OCI-LY7 (cell line): ENCODE measurements at regions not wholly inside any gene's neighbourhood (a gene's known extent, or its start where the extent isn't known, plus 50 kb on each side); places are given as distances from the start of the nearest gene placed in this dataset.

Source experiments
- BruUV-seq: library from RNA; stranded (reverse); fragments of 400-500 nt; replicated peaks from 2 replicates; lab custom pipeline; 2021; lab: Mats Ljungman, UMichigan
- CTCF ChIA-PET: fragments of 300-600 bp; sonication (Branson Sonifier 250); formaldehyde crosslinking; loops from one replicate; lab custom pipeline; 2022; ENCODE audit warnings: antibody characterized with exemption; ENCODE audit not compliant: unreplicated experiment; lab: Charles Lee
- POLR2A ChIA-PET: fragments of 300-600 bp; sonication (Branson Sonifier 250); formaldehyde crosslinking; loops from one replicate; lab custom pipeline; 2022; ENCODE audit warnings: antibody characterized with exemption; lab: Charles Lee
- DNase-seq: peaks from one replicate; pipeline ENCODE4 v3.0.0-alpha.2; 2015; ENCODE audit warnings: low spot score
- H2AFZ ChIP-seq: fragments of 200-600 bp; sonication (generic), shearing (Covaris generic); 2 replicates; pipeline ENCODE4 v1.6.1; 2014; ENCODE audit warnings: mild to moderate bottlenecking, antibody characterized with exemption, low read length, moderate library complexity
- H3K27ac ChIP-seq: fragments of 200-600 bp; sonication (generic); 2 replicates; pipeline ENCODE4 v1.5.1; 2014; ENCODE audit warnings: mixed run types, low read depth, mild to moderate bottlenecking, moderate library complexity, low read length, inconsistent platforms; ENCODE audit not compliant: poor library complexity, severe bottlenecking
- H3K36me3 ChIP-seq: fragments of 200-600 bp; sonication (generic); 2 replicates; pipeline ENCODE4 v1.6.1; 2014; ENCODE audit warnings: mild to moderate bottlenecking, antibody characterized with exemption, low read length, moderate library complexity, mixed read lengths; ENCODE audit not compliant: insufficient read depth
- H3K4me1 ChIP-seq: fragments of 200-600 bp; sonication (generic); 2 replicates; pipeline ENCODE4 v1.5.1; 2014; ENCODE audit warnings: mild to moderate bottlenecking, low read length; ENCODE audit not compliant: insufficient read depth, poor library complexity, severe bottlenecking
- H3K4me2 ChIP-seq: fragments of 200-600 bp; sonication (generic); 2 replicates; pipeline ENCODE4 v1.6.1; 2014; ENCODE audit warnings: mild to moderate bottlenecking, low read length
- H3K4me3 ChIP-seq: fragments of 200-600 bp; sonication (generic); 2 replicates; pipeline ENCODE4 v1.5.1; 2014; ENCODE audit warnings: mild to moderate bottlenecking, low read depth, low read length; ENCODE audit not compliant: poor library complexity, severe bottlenecking
- H3K79me2 ChIP-seq: fragments of 200-600 bp; sonication (generic); 2 replicates; pipeline ENCODE4 v1.6.1; 2016; ENCODE audit warnings: low read depth, mild to moderate bottlenecking, low read length, moderate library complexity, mixed read lengths; ENCODE audit not compliant: insufficient read depth
- H3K9me2 ChIP-seq: fragments of 200-600 bp; sonication (generic); 2 replicates; pipeline ENCODE4 v1.6.1; 2016; ENCODE audit warnings: mild to moderate bottlenecking, low read length, mixed read lengths; ENCODE audit not compliant: insufficient read depth
- H3K9me3 ChIP-seq: fragments of 200-600 bp; sonication (generic); 2 replicates; pipeline ENCODE4 v1.6.1; 2014; ENCODE audit warnings: mild to moderate bottlenecking, mixed run types, low read length, mixed read lengths
- H4K20me1 ChIP-seq: fragments of 200-600 bp; sonication (generic); 2 replicates; pipeline ENCODE4 v1.6.1; 2014; ENCODE audit warnings: mild to moderate bottlenecking, antibody characterized with exemption, low read length, moderate library complexity, mixed read lengths; ENCODE audit not compliant: insufficient read depth
- CTCF ChIP-seq: fragments of 200-600 bp; sonication (generic); conservative IDR thresholded peaks from 2 replicates; pipeline ENCODE4 v1.5.1; 2014; ENCODE audit warnings: mild to moderate bottlenecking, antibody characterized with exemption, low read length, moderate library complexity, mixed read lengths
- EZH2phosphoT487 ChIP-seq: fragments of 200-600 bp; sonication (generic); IDR thresholded peaks from 2 replicates; pipeline ENCODE4 v1.6.1; 2018; ENCODE audit warnings: low read depth, borderline replicate concordance, mild to moderate bottlenecking, mixed run types, antibody characterized with exemption, low read length, moderate library complexity, mixed read lengths
- intact Hi-C: fragments of 100-400 bp; cut with micrococcal nuclease; formaldehyde crosslinking; loops from one replicate; pipeline ENCODE4 v1.10.0; 2022; ENCODE audit not compliant: unreplicated experiment

GRCh38 chr1:229129301-229130027 is 141.4 kb upstream of the RAB4A start:
- peak overlapping the region; percentile 38 for H3K4me2 ChIP-seq
- no TSS peak for BruUV-seq
- DNase-seq: peak; percentile 43
- no peaks in the 10 kb centered on the region for H3K9me2 ChIP-seq
- ChIA-PET POLR2A (interaction anchor here (0.7 to 1.3 kb wide), 2 partner anchors 9 to 10 kb away, joined by 3 to 4 read pairs; no protein-coding TSS in a partner anchor), CTCF (no interaction called here)
- peaks cover 35% of the 10 kb centered on the region for H3K4me1 ChIP-seq
- TF ChIP-seq CTCF (no peak), EZH2phosphoT487 (no peak)
- H3K79me2 ChIP-seq: no peaks in the 10 kb centered on the region
- intact Hi-C loops: no loop called here
- no peak overlapping the region for H3K27ac ChIP-seq
- H3K9me3 ChIP-seq: no peaks in the 10 kb centered on the region
- peak overlapping the region; percentile 74 for H2AFZ ChIP-seq
- H4K20me1 ChIP-seq: no peaks in the 10 kb centered on the region
- H3K36me3 ChIP-seq: no peaks in the 10 kb centered on the region
- no peak overlapping the region for H3K4me3 ChIP-seq

- intact Hi-C loops: no loop called here
- peak; percentile 40 for DNase-seq
- H3K36me3 ChIP-seq: no peaks in the 10 kb centered on the region
- H3K4me2 ChIP-seq: peak overlapping the region; percentile 38
- H3K4me3 ChIP-seq: no peak overlapping the region
- peaks cover 35% of the 10 kb centered on the region for H3K4me1 ChIP-seq
- no peak for TF ChIP-seq CTCF
- no peak for TF ChIP-seq EZH2phosphoT487
- peaks cover 1% of the 10 kb centered on the region; the same call in 1 of the 2 replicates for H3K9me3 ChIP-seq
- ChIA-PET CTCF (no interaction called here), POLR2A (interaction anchor here (0.6 to 0.7 kb wide), 2 partner anchors 9 to 81 kb away, joined by 3 to 4 read pairs; no protein-coding TSS in a partner anchor)
- H3K79me2 ChIP-seq: no peaks in the 10 kb centered on the region
- peak overlapping the region; percentile 74 for H2AFZ ChIP-seq
- H4K20me1 ChIP-seq: no peaks in the 10 kb centered on the region
- BruUV-seq: no TSS peak
- no peak overlapping the region for H3K27ac ChIP-seq
- no peaks in the 10 kb centered on the region for H3K9me2 ChIP-seq
Measured at GRCh38 chr1:229130028-229130668, 140.8 kb upstream of the RAB4A start.
